Prostate gland (tissue), 2 donors: ENCODE measurements at regions not wholly inside any gene's neighbourhood (a gene's known extent, or its start where the extent isn't known, plus 50 kb on each side); places are given as distances from the start of the nearest gene placed in this dataset.
A peak's percentile ranks its signal among the peaks of the same experiment; 100 is the strongest.

ENCODE experiments used
- POLR2AphosphoS5 ChIP-seq: sonication (generic); formaldehyde crosslinking; IDR thresholded peaks from one replicate; pipeline ENCODE4 v1.6.1; 2017; ENCODE audit warnings: antibody characterized with exemption
- TF ChIP-seq, protein P1 (sequence below), 4 experiments: fragments of 200-600 bp in 2 of 4; fragments of 450-650 bp in 2 of 4; sonication (generic) in 2 of 4; IDR thresholded peaks; 1 replicate in 3 of 4; 2 replicates in 1 of 4; pipeline ENCODE4 v1.5.1; 2016 to 2019; ENCODE audit warnings: antibody characterized with exemption in 4 of 4, mild to moderate bottlenecking in 2 of 4, moderate library complexity in 2 of 4

DNA sequence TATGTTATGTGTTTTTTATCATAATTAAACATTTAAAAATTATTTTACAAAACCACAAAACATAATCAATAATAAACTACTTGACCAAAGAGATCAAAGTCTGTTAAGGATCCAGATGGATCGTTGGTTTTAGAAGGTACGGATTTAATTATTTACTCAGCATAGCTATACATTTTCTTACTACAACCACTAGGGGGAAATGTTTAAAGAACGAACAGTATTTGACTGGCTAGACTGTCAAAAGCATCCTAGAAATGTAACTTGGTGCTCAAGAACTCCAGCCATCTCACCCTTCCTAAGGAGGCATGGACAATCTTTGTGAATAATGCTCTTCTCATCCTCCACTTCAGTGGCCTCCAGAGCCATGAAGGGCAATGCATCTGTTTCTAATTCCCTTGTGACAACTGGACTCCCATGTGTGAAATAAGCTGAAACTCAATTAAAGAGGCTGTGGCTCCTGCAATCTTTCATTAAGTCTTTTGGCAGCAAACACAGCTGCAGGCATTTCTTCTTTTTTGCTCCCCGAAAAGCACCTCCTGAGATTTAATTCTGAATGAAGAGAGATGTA lies 94.7 kb upstream of the TUSC7 start:
- TF ChIP-seq, protein P1, sequence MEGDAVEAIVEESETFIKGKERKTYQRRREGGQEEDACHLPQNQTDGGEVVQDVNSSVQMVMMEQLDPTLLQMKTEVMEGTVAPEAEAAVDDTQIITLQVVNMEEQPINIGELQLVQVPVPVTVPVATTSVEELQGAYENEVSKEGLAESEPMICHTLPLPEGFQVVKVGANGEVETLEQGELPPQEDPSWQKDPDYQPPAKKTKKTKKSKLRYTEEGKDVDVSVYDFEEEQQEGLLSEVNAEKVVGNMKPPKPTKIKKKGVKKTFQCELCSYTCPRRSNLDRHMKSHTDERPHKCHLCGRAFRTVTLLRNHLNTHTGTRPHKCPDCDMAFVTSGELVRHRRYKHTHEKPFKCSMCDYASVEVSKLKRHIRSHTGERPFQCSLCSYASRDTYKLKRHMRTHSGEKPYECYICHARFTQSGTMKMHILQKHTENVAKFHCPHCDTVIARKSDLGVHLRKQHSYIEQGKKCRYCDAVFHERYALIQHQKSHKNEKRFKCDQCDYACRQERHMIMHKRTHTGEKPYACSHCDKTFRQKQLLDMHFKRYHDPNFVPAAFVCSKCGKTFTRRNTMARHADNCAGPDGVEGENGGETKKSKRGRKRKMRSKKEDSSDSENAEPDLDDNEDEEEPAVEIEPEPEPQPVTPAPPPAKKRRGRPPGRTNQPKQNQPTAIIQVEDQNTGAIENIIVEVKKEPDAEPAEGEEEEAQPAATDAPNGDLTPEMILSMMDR (IDR thresholded peaks at IDR 0.05) = peak in 1 of 4 experiments; percentile 27
- TF ChIP-seq POLR2AphosphoS5 = no peak
